Fibroblast of skin of abdomen (primary cell): ENCODE measurements at regions not wholly inside any gene's neighbourhood (a gene's known extent, or its start where the extent isn't known, plus 50 kb on each side); places are given as distances from the start of the nearest gene placed in this dataset.
A peak's percentile ranks its signal among the peaks of the same experiment; 100 is the strongest.

Experiments used
- DNase-seq: peaks from one replicate; pipeline ENCODE4 v3.0.0-alpha.2; 2013

- DNase-seq, result no peak
These were observed 57.3 kb downstream of the HHEX start for GRCh38 chr10:92747066-92747465.

GRCh38 chr10:92747600-92747999 lies 57.8 kb downstream of the HHEX start:
- DNase-seq, result no peak

- no peak for DNase-seq
These were observed 61.2 kb downstream of the HHEX start for GRCh38 chr10:92750791-92751533.

- DNase-seq, result no peak
These were observed 61.7 kb downstream of the HHEX start for GRCh38 chr10:92751534-92751811.

GRCh38 chr10:92751827-92752226 lies 62.1 kb downstream of the HHEX start:
- no peak for DNase-seq

GRCh38 chr10:92753865-92754264 lies 64.1 kb downstream of the HHEX start:
- no peak for DNase-seq

- DNase-seq, result no peak
These were observed 66.0 kb downstream of the HHEX start for GRCh38 chr10:92755725-92756124.

GRCh38 chr10:92756201-92757065 lies 66.7 kb downstream of the HHEX start:
- no peak for DNase-seq

GRCh38 chr10:92757066-92757710 lies 67.4 kb downstream of the HHEX start:
- peak; percentile 56 for DNase-seq

- no peak for DNase-seq
These were observed 68.0 kb downstream of the HHEX start for GRCh38 chr10:92757711-92758104.

- DNase-seq, result no peak
These were observed 68.8 kb downstream of the HHEX start for GRCh38 chr10:92758594-92758993.

GRCh38 chr10:92760609-92761008 lies 70.9 kb downstream of the HHEX start:
- peak; percentile 4 for DNase-seq

GRCh38 chr10:92761571-92761970 lies 71.8 kb downstream of the HHEX start:
- no peak for DNase-seq

GRCh38 chr10:92763634-92764155 lies 73.9 kb downstream of the HHEX start:
- no peak for DNase-seq

GRCh38 chr10:92766451-92766850 lies 76.7 kb downstream of the HHEX start:
- DNase-seq, result no peak

GRCh38 chr10:92768104-92768503 lies 78.3 kb downstream of the HHEX start:
- no peak for DNase-seq

GRCh38 chr10:92773776-92774175 lies 74.5 kb upstream of the EXOC6 start:
- no peak for DNase-seq

- DNase-seq, result no peak
These were observed 70.2 kb upstream of the EXOC6 start for GRCh38 chr10:92778091-92778490.

GRCh38 chr10:92785118-92785517 lies 63.2 kb upstream of the EXOC6 start:
- no peak for DNase-seq

- DNase-seq, result no peak
These were observed 60.7 kb upstream of the EXOC6 start for GRCh38 chr10:92787557-92788152.

- DNase-seq, result no peak
These were observed 59.3 kb upstream of the EXOC6 start for GRCh38 chr10:92789067-92789466.

GRCh38 chr10:92789786-92790185 lies 58.5 kb upstream of the EXOC6 start:
- no peak for DNase-seq

- no peak for DNase-seq
These were observed 57.9 kb upstream of the EXOC6 start for GRCh38 chr10:92790440-92790839.
